Neuronal stem cell (in vitro differentiated cells): ENCODE measurements at regions not wholly inside any gene's neighbourhood (a gene's known extent, or its start where the extent isn't known, plus 50 kb on each side); places are given as distances from the start of the nearest gene placed in this dataset.

Experiments
- DNase-seq: peaks from one replicate; pipeline ENCODE4 v3.0.0-alpha.2; 2013; ENCODE audit warnings: low spot score
- H2AFZ ChIP-seq: one replicate; pipeline ENCODE4 v1.6.1; 2013; ENCODE audit warnings: mild to moderate bottlenecking, low read length, inconsistent platforms
- H2AK5ac ChIP-seq: 2 replicates; pipeline ENCODE4 v1.6.1; 2013; ENCODE audit warnings: low read depth, mild to moderate bottlenecking, inconsistent platforms, low read length, moderate library complexity, mixed read lengths
- H2BK120ac ChIP-seq: 2 replicates; pipeline ENCODE4 v1.6.1; 2013; ENCODE audit warnings: low read depth, mild to moderate bottlenecking, inconsistent platforms, low read length, moderate library complexity, mixed read lengths
- H2BK12ac ChIP-seq: one replicate; pipeline ENCODE4 v1.6.1; 2013; ENCODE audit warnings: low read length, inconsistent platforms
- H2BK15ac ChIP-seq: 2 replicates; pipeline ENCODE4 v1.6.1; 2013; ENCODE audit warnings: mild to moderate bottlenecking, low read length, inconsistent platforms, mixed read lengths
- H2BK5ac ChIP-seq: one replicate; pipeline ENCODE4 v1.6.1; 2013; ENCODE audit warnings: inconsistent platforms, mild to moderate bottlenecking, low read length, moderate library complexity
- H3K14ac ChIP-seq: one replicate; pipeline ENCODE4 v1.6.1; 2013; ENCODE audit warnings: low read length, inconsistent platforms
- H3K18ac ChIP-seq: 2 replicates; pipeline ENCODE4 v1.6.1; 2013; ENCODE audit warnings: low read length, inconsistent platforms
- H3K23ac ChIP-seq: 2 replicates; pipeline ENCODE4 v1.6.1; 2013; ENCODE audit warnings: low read depth, mild to moderate bottlenecking, mixed read lengths, low read length, inconsistent platforms; ENCODE audit not compliant: poor library complexity
- H3K27ac ChIP-seq: replicated peaks from 3 replicates; pipeline ENCODE4 v1.5.1; 2013; ENCODE audit warnings: low read length, inconsistent platforms
- H3K27me3 ChIP-seq, 3 experiments: 2 replicates each; pipeline ENCODE4 v1.6.1; 2013; ENCODE audit warnings: low read length in 3 of 3, mild to moderate bottlenecking in 2 of 3, inconsistent platforms in 1 of 3, low read depth in 1 of 3, mixed read lengths in 1 of 3, moderate library complexity in 1 of 3; ENCODE audit not compliant: control insufficient read depth in 3 of 3, insufficient read depth in 3 of 3
- H3K36me3 ChIP-seq, 2 donors: replicated peaks in 1 of 2; 2 replicates each; pipeline ENCODE4 v1.6.1; 2013; ENCODE audit warnings: low read length in 2 of 2; ENCODE audit not compliant: control insufficient read depth in 2 of 2, insufficient read depth in 2 of 2
- H3K4ac ChIP-seq: 2 replicates; pipeline ENCODE4 v1.6.1; 2013; ENCODE audit warnings: inconsistent platforms, mild to moderate bottlenecking, low read length, moderate library complexity
- H3K4me1 ChIP-seq, 2 donors: 1 replicate in 1 of 2; 2 replicates in 1 of 2; pipeline ENCODE4 v1.6.1; 2013; ENCODE audit warnings: low read length in 2 of 2, low read depth in 1 of 2; ENCODE audit not compliant: control insufficient read depth in 2 of 2, insufficient read depth in 1 of 2
- H3K4me2 ChIP-seq: one replicate; pipeline ENCODE4 v1.6.1; 2013; ENCODE audit warnings: mild to moderate bottlenecking, low read length, inconsistent platforms; ENCODE audit not compliant: insufficient read depth, poor library complexity, severe bottlenecking
- H3K4me3 ChIP-seq, 2 donors: 2 replicates each; pipeline ENCODE4 v1.5.1; 2013; ENCODE audit warnings: low read length in 2 of 2, mild to moderate bottlenecking in 2 of 2, inconsistent platforms in 1 of 2, moderate library complexity in 1 of 2
- H3K79me1 ChIP-seq: one replicate; pipeline ENCODE4 v1.6.1; 2013; ENCODE audit warnings: low read depth, mild to moderate bottlenecking, inconsistent platforms, low read length, moderate library complexity
- H3K9ac ChIP-seq: one replicate; pipeline ENCODE4 v1.6.1; 2013; ENCODE audit warnings: mild to moderate bottlenecking, low read depth, low read length, inconsistent platforms; ENCODE audit not compliant: poor library complexity
- H3K9me3 ChIP-seq, 2 donors: replicated peaks in 1 of 2; 2 replicates each; pipeline versions ENCODE3 to v1.6.1; 2013; ENCODE audit warnings: low read length in 2 of 2, mild to moderate bottlenecking in 2 of 2, inconsistent platforms in 1 of 2, low read depth in 1 of 2, mixed read lengths in 1 of 2, moderate library complexity in 1 of 2; ENCODE audit not compliant: control insufficient read depth in 2 of 2, insufficient read depth in 1 of 2
- H4K8ac ChIP-seq: one replicate; pipeline ENCODE4 v1.6.1; 2013; ENCODE audit warnings: low read depth, mild to moderate bottlenecking, inconsistent platforms, low read length, moderate library complexity
- H4K91ac ChIP-seq: one replicate; pipeline ENCODE4 v1.6.1; 2013; ENCODE audit warnings: low read length, low read depth, mild to moderate bottlenecking, inconsistent platforms; ENCODE audit not compliant: poor library complexity
- WGBS, 2 donors: extraction: QIAGEN DNeasy Blood & Tissue Kit; methylation state at CpG; one replicate each; pipeline ENCODE4 v1.1.7; 2013; ENCODE audit warnings: missing lambda C conversion rate in 2 of 2, mixed read lengths in 1 of 2; ENCODE audit not compliant: insufficient read length in 2 of 2, insufficient replicate concordance in 1 of 2; ENCODE audit errors: extremely low coverage in 2 of 2; 5-methylcytosine and 5-hydroxymethylcytosine counted together

- Histone ChIP-seq H3K14ac (no peak overlapping the region), H4K91ac (no peak overlapping the region), H3K27me3 (no peaks in the 10 kb centered on the region), H2BK15ac (no peak overlapping the region), H3K4me1 (peaks cover 0 to 7% of the 10 kb centered on the region in 2 donors), H3K4me2 (no peak overlapping the region), H2AFZ (no peak overlapping the region), H2BK120ac (no peak overlapping the region), H2BK12ac (no peak overlapping the region), H3K18ac (no peak overlapping the region), H3K9me3 (no peaks in the 10 kb centered on the region), H3K36me3 (no peaks in the 10 kb centered on the region), H3K23ac (no peak overlapping the region), H4K8ac (no peak overlapping the region), H2BK5ac (no peak overlapping the region), H3K4ac (no peak overlapping the region), H2AK5ac (no peak overlapping the region), H3K4me3 (no peak overlapping the region), H3K79me1 (no peaks in the 10 kb centered on the region), H3K27ac (no peak overlapping the region), H3K9ac (no peak overlapping the region)
- DNase-seq, result no peak
- WGBS, 2 donors, result no CpG with 5 or more reads among the region's 2 CpGs
These were observed 121.3 kb upstream of the ADAMTS9 start for GRCh38 chr3:64809086-64809485.

- H3K14ac ChIP-seq, result no peak overlapping the region
- no peak overlapping the region for H2BK15ac ChIP-seq
- H3K79me1 ChIP-seq, result no peaks in the 10 kb centered on the region
- H2AFZ ChIP-seq, result no peak overlapping the region
- no peak overlapping the region for H2AK5ac ChIP-seq
- H3K4ac ChIP-seq, result no peak overlapping the region
- H3K36me3 ChIP-seq, result no peaks in the 10 kb centered on the region
- H3K27ac ChIP-seq, result no peak overlapping the region
- H3K23ac ChIP-seq, result no peak overlapping the region
- no peaks in the 10 kb centered on the region for H3K27me3 ChIP-seq
- H2BK5ac ChIP-seq, result no peak overlapping the region
- no peaks in the 10 kb centered on the region for H3K9me3 ChIP-seq
- H3K4me3 ChIP-seq, result no peak overlapping the region
- no peak overlapping the region for H2BK120ac ChIP-seq
- no peak overlapping the region for H4K8ac ChIP-seq
- no peak overlapping the region for H3K9ac ChIP-seq
- no peak overlapping the region for H3K4me2 ChIP-seq
- H4K91ac ChIP-seq, result no peak overlapping the region
- H2BK12ac ChIP-seq, result no peak overlapping the region
- H3K18ac ChIP-seq, result no peak overlapping the region
- H3K4me1 ChIP-seq, result peaks cover 0 to 4% of the 10 kb centered on the region in 2 donors
- DNase-seq, result no peak
These were observed 120.3 kb upstream of the ADAMTS9 start for GRCh38 chr3:64808061-64808460.

DNA sequence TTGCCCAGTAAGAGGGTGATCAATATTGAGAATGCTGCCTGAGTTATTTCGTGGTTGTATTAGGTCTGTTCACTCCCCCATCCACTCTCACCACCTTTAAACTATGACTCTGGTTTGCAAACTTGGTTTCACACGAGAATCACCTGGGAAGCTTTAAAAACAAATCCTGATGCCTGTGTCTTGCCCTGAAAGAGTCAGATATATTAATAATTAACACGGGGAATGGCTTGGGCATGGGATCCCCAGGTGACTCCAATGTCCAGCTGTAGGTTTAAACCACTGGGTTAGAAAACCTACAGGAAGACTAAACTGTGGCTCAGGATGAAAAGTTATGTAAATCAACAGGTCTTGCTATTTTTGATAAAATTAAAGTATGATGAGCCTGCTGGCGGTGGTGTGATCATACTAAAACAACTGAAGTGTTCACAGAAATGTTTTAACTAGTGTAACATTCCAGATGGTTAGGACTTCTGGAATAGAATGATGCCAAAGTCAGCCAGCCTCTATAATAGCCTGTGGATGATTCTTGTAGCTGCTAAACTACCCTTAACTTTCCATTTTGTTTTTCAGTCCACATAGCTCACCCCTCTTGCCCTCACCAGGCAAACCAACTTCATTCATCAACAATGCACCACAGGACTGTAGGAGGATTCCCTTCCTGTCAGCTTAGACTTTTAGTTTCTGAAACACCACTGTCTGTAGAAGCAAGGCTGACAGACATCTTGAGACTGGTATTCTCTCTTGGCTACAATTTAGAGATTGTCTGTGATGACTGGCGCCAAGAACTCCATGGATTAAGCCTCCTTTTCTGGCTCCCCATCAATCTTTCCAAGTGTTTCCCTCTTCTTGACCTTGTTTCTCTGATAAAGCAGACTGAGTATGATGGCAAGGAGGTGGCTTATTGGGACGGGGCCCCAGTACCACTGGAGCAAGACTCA lies 119.1 kb upstream of the ADAMTS9 start:
- no peaks in the 10 kb centered on the region for H3K27me3 ChIP-seq
- no peak overlapping the region for H2BK5ac ChIP-seq
- H2BK12ac ChIP-seq, result no peak overlapping the region
- H3K4me3 ChIP-seq, result no peak overlapping the region
- no peak overlapping the region for H2AFZ ChIP-seq
- H3K36me3 ChIP-seq, result no peaks in the 10 kb centered on the region
- H2BK120ac ChIP-seq, result no peak overlapping the region
- no peaks in the 10 kb centered on the region for H3K9me3 ChIP-seq
- no peak overlapping the region for H3K23ac ChIP-seq
- H2AK5ac ChIP-seq, result no peak overlapping the region
- H3K4me1 ChIP-seq, result peaks cover 0 to 4% of the 10 kb centered on the region in 2 donors
- H3K79me1 ChIP-seq, result no peaks in the 10 kb centered on the region
- no peak overlapping the region for H3K18ac ChIP-seq
- H3K4me2 ChIP-seq, result no peak overlapping the region
- no peak for DNase-seq
- no peak overlapping the region for H3K9ac ChIP-seq
- no peak overlapping the region for H3K4ac ChIP-seq
- H4K8ac ChIP-seq, result no peak overlapping the region
- H2BK15ac ChIP-seq, result no peak overlapping the region
- H3K27ac ChIP-seq, result no peak overlapping the region
- no peak overlapping the region for H4K91ac ChIP-seq
- no peak overlapping the region for H3K14ac ChIP-seq
- no CpG with 5 or more reads among the region's 6 CpGs for WGBS, 2 donors

- H3K4me1 ChIP-seq, result peaks cover 0 to 4% of the 10 kb centered on the region in 2 donors
- WGBS, 2 donors, result no CpG with 5 or more reads among the region's 2 CpGs
These were observed 118.2 kb upstream of the ADAMTS9 start for GRCh38 chr3:64805978-64806377.

More at GRCh38 chr3:64805978-64806377, 118.2 kb upstream of the ADAMTS9 start:
- H4K8ac ChIP-seq, result no peak overlapping the region
- H3K9ac ChIP-seq, result no peak overlapping the region
- no peak overlapping the region for H2BK15ac ChIP-seq
- H3K27ac ChIP-seq, result no peak overlapping the region
- no peak overlapping the region for H3K18ac ChIP-seq
- no peak for DNase-seq
- H2AK5ac ChIP-seq, result no peak overlapping the region
- no peak overlapping the region for H3K4me3 ChIP-seq
- no peak overlapping the region for H4K91ac ChIP-seq
- no peaks in the 10 kb centered on the region for H3K27me3 ChIP-seq
- no peak overlapping the region for H3K4ac ChIP-seq
- no peaks in the 10 kb centered on the region for H3K36me3 ChIP-seq
- no peak overlapping the region for H2BK120ac ChIP-seq
- no peak overlapping the region for H3K14ac ChIP-seq
- no peak overlapping the region for H2AFZ ChIP-seq
- no peak overlapping the region for H2BK12ac ChIP-seq
- H3K4me2 ChIP-seq, result no peak overlapping the region
- H3K79me1 ChIP-seq, result no peaks in the 10 kb centered on the region
- no peak overlapping the region for H2BK5ac ChIP-seq
- H3K9me3 ChIP-seq, result no peaks in the 10 kb centered on the region
- H3K23ac ChIP-seq, result no peak overlapping the region
